BJ (cell line): ENCODE measurements at regions not wholly inside any gene's neighbourhood (a gene's known extent, or its start where the extent isn't known, plus 50 kb on each side); places are given as distances from the start of the nearest gene placed in this dataset.

Experiments
- CTCF ChIA-PET: fragments of 350-600 bp; formaldehyde crosslinking; extraction: SDS; loops from one replicate; lab custom pipeline; 2021; ENCODE audit warnings: antibody characterized with exemption, inconsistent platforms; lab: Yijun Ruan, JAX
- POLR2A ChIA-PET: fragments of 300-600 bp; sonication (Branson Sonifier 250); formaldehyde crosslinking; extraction: SDS; loops from one replicate; lab custom pipeline; 2021; ENCODE audit warnings: antibody characterized with exemption; lab: Charles Lee
- DNase-seq: peaks from one replicate; pipeline ENCODE4 v3.0.0-alpha.2; 2011; ENCODE audit warnings: low read depth
- H3K27me3 ChIP-seq: 2 replicates; pipeline ENCODE4 v1.6.0; 2011; ENCODE audit warnings: low read length; ENCODE audit not compliant: control insufficient read depth, insufficient read depth
- H3K36me3 ChIP-seq: 2 replicates; pipeline ENCODE4 v1.5.1; 2011; ENCODE audit warnings: low read length; ENCODE audit not compliant: control insufficient read depth, insufficient read depth
- H3K4me3 ChIP-seq: 2 replicates; pipeline ENCODE4 v1.5.1; 2011; ENCODE audit warnings: low read depth, mild to moderate bottlenecking, control low read depth, low read length
- TF ChIP-seq, protein P1 (sequence below): IDR thresholded peaks from 2 replicates; pipeline ENCODE4 v1.5.1; 2011; ENCODE audit warnings: low read depth, mild to moderate bottlenecking, control low read depth, inconsistent platforms, low read length, moderate library complexity; ENCODE audit not compliant: insufficient read depth

DNA sequence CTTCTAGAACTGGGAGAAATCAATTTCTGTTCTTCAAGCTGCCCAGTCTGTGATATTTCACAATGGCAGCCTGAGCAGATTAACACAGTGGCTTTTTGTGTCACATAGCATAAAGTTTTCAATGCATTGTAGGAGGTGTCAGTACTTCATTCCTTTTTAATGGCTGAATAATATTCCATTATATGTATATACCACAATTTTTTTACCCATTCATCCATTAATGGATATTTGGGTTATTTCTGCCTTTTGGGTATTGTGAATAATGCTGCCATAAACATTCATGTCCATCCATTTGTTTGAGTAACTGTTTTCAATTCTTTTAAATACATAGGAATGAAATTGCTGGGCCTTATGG lies 191.5 kb downstream of the SETD4 start:
- H3K4me3 ChIP-seq = no peak overlapping the region
- CTCF ChIA-PET = interaction anchor here (1.1 kb wide), 1 partner anchor 10 kb away, joined by 4 read pairs; no protein-coding TSS in a partner anchor
- TF ChIP-seq, protein P1, sequence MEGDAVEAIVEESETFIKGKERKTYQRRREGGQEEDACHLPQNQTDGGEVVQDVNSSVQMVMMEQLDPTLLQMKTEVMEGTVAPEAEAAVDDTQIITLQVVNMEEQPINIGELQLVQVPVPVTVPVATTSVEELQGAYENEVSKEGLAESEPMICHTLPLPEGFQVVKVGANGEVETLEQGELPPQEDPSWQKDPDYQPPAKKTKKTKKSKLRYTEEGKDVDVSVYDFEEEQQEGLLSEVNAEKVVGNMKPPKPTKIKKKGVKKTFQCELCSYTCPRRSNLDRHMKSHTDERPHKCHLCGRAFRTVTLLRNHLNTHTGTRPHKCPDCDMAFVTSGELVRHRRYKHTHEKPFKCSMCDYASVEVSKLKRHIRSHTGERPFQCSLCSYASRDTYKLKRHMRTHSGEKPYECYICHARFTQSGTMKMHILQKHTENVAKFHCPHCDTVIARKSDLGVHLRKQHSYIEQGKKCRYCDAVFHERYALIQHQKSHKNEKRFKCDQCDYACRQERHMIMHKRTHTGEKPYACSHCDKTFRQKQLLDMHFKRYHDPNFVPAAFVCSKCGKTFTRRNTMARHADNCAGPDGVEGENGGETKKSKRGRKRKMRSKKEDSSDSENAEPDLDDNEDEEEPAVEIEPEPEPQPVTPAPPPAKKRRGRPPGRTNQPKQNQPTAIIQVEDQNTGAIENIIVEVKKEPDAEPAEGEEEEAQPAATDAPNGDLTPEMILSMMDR = no peak
- peaks cover 1% of the 10 kb centered on the region for H3K27me3 ChIP-seq
- H3K36me3 ChIP-seq = no peaks in the 10 kb centered on the region
- POLR2A ChIA-PET = no interaction called here
- no peak for DNase-seq

DNA sequence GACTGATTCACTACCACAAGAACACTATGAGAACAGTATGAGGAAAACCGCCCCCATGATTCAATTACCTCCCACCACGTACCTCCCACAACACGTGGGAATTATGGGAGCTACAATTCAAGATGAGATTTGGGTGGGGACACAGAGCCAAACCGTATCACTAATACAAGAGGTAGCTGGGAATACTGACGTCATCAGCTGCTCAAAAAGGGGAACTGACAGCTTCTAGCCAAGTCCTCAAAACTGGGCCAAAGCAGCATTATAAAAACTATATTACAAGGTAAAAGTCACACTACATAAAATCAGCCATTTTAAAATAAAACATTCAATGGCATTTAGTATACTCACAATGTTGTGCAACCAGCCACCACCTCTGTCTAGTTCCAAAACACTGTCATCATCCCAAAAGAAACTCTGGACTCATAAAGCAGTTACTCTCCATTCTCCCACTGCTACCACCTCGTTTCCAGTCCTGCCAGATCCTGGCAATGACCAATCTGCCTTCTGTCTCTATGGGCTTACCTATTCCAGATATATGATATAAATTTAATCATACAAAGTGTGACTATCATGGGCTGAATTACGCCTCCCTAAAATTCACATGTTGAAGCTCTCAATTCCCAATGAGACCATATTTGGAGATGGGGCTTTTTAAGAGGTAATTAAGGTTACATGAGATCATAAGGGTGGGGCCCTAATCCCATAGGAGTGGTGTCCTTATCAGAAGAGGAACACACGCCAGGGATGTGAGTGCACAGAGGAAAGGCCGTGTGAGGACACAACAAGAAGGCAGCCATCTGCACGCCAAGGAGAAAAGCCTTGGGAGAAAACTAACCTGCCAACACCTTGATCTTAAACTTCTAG lies 192.1 kb downstream of the SETD4 start:
- no peak overlapping the region for H3K4me3 ChIP-seq
- POLR2A ChIA-PET = no interaction called here
- H3K36me3 ChIP-seq = no peaks in the 10 kb centered on the region
- no peak for DNase-seq
- H3K27me3 ChIP-seq = no peaks in the 10 kb centered on the region; the same call in 1 of the 2 replicates
- TF ChIP-seq, protein P1 = no peak
- CTCF ChIA-PET = interaction anchor here (1.1 kb wide), 1 partner anchor 11 kb away, joined by 4 read pairs; no protein-coding TSS in a partner anchor

DNA sequence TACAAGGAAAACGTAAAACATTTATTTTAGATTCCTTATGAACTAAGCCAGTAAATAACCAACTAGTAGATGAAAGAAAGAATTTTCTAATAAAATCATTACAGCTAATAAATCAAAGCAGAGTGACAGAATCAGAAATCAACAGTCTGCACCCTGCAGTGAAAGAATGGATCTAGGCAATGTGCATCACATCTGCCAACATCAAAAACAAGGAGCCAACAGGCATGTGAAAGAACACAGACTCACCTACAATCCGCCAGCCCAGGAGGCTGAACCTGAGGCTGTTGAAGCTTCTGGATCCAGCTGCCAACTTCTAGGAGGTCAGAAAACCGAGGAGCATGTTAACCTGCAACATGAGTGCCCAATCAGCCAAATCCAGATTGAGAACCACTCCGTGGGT lies 196.3 kb downstream of the SETD4 start:
- CTCF ChIA-PET = interaction anchor here (0.6 kb wide), 1 partner anchor 1812 kb away, joined by 3 read pairs; no protein-coding TSS in a partner anchor
- Histone ChIP-seq H3K27me3 (no peaks in the 10 kb centered on the region), H3K4me3 (no peak overlapping the region), H3K36me3 (no peaks in the 10 kb centered on the region)
- POLR2A ChIA-PET = no interaction called here
- no peak for DNase-seq
- TF ChIP-seq, protein P1 = no peak

DNA sequence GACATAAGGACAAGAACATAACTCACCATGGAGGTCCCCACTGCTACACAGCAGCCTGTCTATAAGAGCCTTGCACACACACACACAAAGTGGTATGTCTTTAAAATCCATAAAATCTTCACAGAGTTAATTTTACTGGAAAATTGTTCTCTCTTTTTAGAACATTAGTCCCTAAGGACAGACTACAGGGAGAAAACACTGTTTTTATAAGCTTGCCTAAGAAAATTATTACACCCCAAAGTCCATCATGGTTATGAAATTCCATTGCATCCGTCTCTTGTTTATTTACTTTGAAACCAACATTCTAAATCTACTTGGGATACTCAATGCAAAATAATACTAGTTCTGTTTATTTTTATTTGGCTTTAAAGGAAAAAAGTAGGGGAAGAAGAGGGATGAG lies 197.4 kb downstream of the SETD4 start:
- DNase-seq = no peak
- TF ChIP-seq, protein P1 = no peak
- Histone ChIP-seq H3K36me3 (no peaks in the 10 kb centered on the region), H3K27me3 (no peaks in the 10 kb centered on the region), H3K4me3 (no peak overlapping the region)
- ChIA-PET CTCF (interaction anchor here (1.7 to 2.3 kb wide), 2 partner anchors 13 to 18 kb away, joined by 3 to 9 read pairs; no protein-coding TSS in a partner anchor), POLR2A (no interaction called here)

DNA sequence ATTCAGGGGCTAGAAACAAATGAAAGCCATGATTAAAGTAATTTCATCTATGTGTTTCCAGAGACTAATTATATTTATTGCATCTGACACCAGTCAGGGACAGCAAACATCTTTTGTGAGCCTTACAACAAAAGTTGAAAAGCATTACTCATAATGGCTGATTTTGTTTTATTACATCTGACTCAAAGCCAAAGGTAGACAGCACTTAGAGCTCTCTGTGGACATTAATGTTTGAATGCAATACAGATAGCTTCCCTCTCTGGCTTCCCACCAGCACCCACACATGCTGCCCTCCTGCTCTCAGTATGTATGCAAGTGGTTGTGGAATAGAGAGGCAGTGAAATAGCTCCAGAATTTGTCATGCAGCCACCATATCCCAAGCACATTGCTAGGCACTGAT lies 198.7 kb downstream of the SETD4 start:
- POLR2A ChIA-PET = interaction anchor here (0.5 to 0.9 kb wide), 5 partner anchors 11 to 431 kb away, joined by 3 read pairs; no protein-coding TSS in a partner anchor
- CTCF ChIA-PET = interaction anchor here (1.7 to 2.3 kb wide), 2 partner anchors 12 to 19 kb away, joined by 3 to 9 read pairs; no protein-coding TSS in a partner anchor
- no peaks in the 10 kb centered on the region for H3K36me3 ChIP-seq
- TF ChIP-seq, protein P1 = no peak
- no peaks in the 10 kb centered on the region for H3K27me3 ChIP-seq
- DNase-seq = peak; percentile 72
- H3K4me3 ChIP-seq = no peak overlapping the region
